GM21576 (cell line): ENCODE measurements at regions not wholly inside any gene's neighbourhood (a gene's known extent, or its start where the extent isn't known, plus 50 kb on each side); places are given as distances from the start of the nearest gene placed in this dataset.

Experiments used
- ATAC-seq: cut with Tn5 transposase; IDR thresholded peaks from one replicate; pipeline ENCODE4 v1.9.1; 2021; ENCODE audit warnings: mild to moderate bottlenecking, moderate library complexity; ENCODE audit not compliant: unreplicated experiment

DNA sequence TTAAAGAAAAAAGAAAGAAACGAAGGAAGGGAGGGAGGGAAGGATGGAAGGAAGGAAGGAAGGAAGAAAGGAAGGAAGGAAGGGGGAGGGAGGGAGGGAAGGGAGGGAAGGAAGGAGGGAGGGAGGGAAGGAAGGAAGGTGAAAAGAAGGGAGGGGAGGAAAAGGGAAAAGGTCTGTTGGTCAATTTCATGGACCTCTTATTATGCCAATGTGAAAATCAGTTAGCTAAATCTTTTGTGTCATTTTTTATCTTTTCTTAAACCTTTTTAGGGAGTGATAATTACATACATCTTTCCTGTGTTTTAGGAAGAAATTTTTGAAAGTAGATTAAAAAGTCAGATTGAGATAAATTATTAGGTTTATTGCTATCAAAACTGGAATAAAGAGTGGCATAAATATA lies 670.2 kb upstream of the CITED2 start:
- no peak for ATAC-seq

DNA sequence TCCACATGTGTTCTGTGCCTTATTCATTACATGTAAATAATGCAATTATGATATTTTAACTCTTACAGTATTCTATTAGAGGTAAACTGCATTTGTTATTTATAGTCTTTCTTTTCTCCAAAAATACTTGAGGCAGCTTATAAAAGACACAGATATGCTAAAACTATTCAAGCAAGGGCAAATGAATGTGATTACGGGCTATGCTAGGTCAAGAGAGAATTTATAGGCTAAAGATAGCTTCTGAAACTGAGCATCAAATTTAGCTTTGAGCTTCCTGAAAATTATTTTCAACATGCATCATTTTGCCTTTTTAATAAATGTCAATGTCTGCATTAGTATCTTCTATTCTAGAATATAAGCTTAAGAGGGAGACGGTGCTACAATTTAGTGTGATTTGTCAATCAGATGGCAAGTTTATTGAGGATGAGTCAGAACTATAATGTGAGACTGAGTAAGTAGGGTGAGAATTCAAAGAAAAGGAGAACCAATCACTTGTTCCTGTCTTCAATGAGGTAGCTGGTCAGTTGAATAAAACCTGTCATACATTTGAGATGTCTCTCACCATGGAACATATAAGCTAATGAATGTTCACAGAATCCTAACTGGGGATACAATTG lies 669.4 kb upstream of the CITED2 start:
- ATAC-seq, result no peak

DNA sequence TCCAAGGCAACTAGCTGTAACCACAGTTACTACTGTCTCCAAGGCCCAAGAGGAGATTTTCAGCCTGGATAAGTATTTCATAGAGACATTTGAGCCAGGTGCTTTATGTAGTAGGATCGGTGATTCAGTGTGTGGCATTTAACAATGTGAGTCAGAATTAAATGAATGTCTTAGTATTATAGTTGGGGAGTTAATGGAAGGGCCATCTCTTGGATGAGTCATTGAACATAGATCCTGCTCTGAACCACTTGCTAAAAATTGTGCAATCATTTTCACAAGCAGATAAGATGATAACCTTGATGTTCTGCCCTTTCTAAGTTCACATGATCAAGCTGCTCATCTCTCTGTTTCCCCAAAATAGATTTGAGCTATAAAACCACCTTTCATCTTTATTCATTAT lies 668.9 kb upstream of the CITED2 start:
- no peak for ATAC-seq

DNA sequence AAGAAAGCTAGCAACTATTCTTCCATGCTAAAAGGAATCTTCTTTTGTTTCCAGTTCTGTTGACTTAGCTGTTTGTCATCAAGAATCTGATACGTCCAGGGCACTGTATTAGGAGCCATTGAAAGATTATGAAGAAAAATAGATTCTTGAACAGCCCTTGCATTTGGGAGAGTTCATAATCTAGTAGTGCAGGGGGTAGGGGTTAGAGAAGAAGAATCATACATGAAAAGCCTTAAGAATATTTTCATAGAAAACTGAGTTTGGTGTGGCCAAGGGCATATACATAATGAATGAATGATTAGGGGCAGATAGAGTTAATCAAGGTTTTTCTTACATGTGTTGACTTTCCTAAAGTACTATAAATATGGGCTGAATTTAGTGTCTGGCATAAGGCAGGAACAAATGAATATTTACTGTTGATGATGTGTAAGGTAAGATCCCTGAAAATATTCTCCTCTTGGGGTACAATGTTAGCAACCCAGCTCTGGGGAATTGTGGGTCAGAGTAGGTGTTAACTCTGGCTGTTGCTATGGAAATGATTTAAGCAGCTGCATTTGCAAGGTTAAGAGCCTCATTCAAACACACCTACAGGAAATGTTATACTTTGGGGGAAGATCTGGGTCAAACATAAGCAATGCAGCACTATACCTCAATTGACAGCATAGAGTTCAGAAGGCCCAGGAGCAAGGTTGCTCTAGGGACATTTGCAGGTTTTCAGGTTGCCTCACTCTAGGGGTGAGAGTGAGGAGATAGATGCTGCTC lies 667.3 kb upstream of the CITED2 start:
- no peak for ATAC-seq

GRCh38 chr6:140041056-140041455 lies 666.6 kb upstream of the CITED2 start:
- no peak for ATAC-seq

GRCh38 chr6:140040396-140040795 lies 665.9 kb upstream of the CITED2 start:
- no peak for ATAC-seq

GRCh38 chr6:140039364-140039763 lies 664.9 kb upstream of the CITED2 start:
- no peak for ATAC-seq

DNA sequence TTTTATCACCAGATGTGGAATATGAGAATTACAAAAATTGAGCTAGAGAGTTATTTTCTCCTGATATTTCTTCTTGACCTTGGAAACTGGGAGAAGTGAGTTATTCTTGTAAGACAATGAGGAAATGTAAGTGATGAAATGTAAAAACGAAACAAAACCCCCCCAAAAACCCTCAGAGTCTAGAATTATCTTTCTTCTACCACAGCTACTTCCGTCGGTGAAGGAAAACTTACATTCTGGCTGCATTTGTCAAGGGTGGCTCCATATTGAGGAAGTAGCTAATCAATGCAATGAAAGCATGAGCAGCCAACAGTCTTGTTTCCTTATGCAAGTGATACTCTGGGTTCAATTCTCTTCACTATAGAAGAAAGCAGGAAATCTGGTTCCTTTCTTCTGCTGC lies 661.7 kb upstream of the CITED2 start:
- ATAC-seq, result no peak

GRCh38 chr6:140032189-140032588 lies 657.7 kb upstream of the CITED2 start:
- no peak for ATAC-seq

DNA sequence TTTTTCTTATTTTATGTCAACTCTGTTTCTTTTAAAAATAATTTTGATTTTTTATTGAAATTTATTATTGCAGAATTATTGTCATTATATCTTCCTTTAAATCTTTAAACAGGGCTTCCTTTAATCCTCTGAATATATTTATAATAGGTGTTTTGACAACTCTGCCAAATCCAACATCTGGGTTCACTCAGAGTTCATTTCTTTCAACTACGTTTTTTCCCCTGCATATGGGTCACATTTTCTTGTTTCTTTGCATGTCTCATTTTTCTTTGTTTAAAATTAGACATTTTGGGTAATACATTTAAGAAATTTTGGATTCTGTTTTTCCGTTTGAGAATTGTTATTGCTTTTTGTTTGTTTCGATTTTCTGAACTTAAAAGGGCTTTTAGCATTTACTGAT lies 655.1 kb upstream of the CITED2 start:
- no peak for ATAC-seq

- ATAC-seq, result no peak
Measured at GRCh38 chr6:140027219-140027618, 652.8 kb upstream of the CITED2 start.

DNA sequence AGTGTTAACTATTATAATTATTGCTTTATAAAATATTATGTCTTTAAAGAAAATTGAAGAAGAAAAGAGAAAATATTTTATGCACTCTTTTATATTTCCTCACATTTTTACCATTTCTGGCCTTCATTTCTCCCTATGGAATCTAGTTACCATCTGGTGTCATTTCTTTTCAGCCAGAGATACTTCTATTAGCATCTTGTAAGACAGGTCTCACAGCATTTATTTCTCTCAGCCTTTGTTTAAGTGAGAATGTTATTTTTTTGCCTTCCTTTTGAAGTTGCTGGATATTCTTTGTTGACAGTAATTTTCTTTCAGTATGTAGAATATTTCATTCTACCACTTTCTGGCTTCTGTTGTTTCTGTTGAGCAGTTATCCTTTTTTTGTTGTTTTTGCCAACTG lies 652.1 kb upstream of the CITED2 start:
- ATAC-seq, result no peak

GRCh38 chr6:140025171-140025570 lies 650.7 kb upstream of the CITED2 start:
- no peak for ATAC-seq

- no peak for ATAC-seq
Measured at GRCh38 chr6:140020207-140020791, 645.9 kb upstream of the CITED2 start.

DNA sequence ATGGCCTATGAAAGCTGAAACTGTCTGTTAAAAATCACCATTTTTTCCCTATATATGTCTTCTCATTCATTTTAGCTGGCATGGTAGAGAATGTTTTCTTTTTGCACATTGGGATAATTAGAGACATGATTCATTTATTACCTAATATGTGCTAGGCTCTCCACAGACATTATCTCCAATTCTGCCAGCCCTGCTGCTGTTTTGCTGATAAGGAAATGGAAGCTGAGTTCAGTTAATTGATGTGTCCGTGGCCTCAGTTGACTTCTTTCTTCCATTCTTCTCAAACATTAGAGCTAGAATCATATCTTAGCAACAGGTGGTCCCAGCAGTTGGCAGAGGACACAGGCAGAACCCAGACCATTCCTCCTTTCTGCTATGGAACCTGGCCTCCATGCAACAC lies 644.1 kb upstream of the CITED2 start:
- ATAC-seq, result no peak

- no peak for ATAC-seq
Measured at GRCh38 chr6:140017470-140017869, 643.0 kb upstream of the CITED2 start.

DNA sequence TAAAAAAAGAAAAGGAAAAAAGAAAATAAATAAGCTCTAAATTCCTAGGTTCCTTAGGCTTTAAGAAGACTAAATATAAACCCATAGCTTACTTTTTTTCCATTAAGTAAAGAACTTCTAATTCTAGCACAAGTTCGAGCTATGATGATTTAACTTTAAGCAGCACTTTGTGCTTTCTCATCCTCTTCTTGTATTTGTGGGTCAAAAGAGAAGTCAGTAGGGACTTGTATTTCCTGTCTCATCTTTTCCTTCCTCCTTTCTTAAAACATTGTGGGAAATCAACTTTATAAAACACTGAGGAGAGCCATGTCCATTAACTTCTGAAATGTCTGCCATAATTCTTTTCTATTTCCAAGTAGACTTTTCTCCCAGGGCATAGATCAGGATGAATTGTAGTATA lies 637.7 kb upstream of the CITED2 start:
- ATAC-seq, result no peak

- ATAC-seq, result no peak
Measured at GRCh38 chr6:140011537-140011936, 637.1 kb upstream of the CITED2 start.

GRCh38 chr6:140009286-140009685 lies 634.8 kb upstream of the CITED2 start:
- ATAC-seq, result no peak

- ATAC-seq, result no peak
Measured at GRCh38 chr6:140007525-140007924, 633.1 kb upstream of the CITED2 start.

- no peak for ATAC-seq
Measured at GRCh38 chr6:140003217-140003616, 628.8 kb upstream of the CITED2 start.

DNA sequence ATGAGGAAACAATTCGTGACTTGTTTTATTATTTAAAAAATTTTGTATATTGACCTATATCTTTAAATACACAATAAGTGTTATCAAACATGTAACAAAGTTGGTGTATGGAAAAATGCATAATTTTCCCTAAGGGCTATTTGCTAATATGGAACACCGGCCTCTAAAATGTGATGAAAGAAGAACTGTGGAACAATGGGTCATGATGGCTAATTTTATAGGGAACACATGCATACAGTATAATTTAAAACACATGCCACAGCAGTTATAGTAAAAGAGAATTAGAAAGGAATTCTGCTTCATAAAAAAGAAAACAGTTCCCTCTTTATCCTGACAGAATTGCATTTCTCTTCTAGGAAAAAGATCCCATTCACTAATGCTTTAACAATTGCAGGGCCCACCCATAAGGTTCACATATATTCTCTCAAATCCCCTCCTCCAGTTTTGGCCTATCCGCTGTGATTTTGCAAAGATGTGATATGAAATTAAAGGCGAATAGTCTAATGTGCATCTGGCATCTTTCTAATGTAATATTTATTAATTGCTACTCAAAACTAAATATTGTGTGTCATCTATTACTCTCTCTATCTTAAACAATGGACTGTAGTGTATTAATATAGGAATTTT lies 628.1 kb upstream of the CITED2 start:
- ATAC-seq, result no peak
